OCI-LY3 (cell line): ENCODE measurements at regions not wholly inside any gene's neighbourhood (a gene's known extent, or its start where the extent isn't known, plus 50 kb on each side); places are given as distances from the start of the nearest gene placed in this dataset.

Source experiments
- EZH2phosphoT487 ChIP-seq: fragments of 200-600 bp; shearing (Covaris generic); IDR thresholded peaks from 2 replicates; pipeline ENCODE4 v1.6.1; 2018; ENCODE audit warnings: antibody characterized with exemption, mixed run types, low read depth
- TF ChIP-seq, protein P1 (sequence below): fragments of 200-600, 300-600 bp; sonication (generic); IDR thresholded peaks from 2 replicates; pipeline ENCODE4 v1.5.1; 2014; ENCODE audit warnings: antibody characterized with exemption, low read length, low read depth

DNA sequence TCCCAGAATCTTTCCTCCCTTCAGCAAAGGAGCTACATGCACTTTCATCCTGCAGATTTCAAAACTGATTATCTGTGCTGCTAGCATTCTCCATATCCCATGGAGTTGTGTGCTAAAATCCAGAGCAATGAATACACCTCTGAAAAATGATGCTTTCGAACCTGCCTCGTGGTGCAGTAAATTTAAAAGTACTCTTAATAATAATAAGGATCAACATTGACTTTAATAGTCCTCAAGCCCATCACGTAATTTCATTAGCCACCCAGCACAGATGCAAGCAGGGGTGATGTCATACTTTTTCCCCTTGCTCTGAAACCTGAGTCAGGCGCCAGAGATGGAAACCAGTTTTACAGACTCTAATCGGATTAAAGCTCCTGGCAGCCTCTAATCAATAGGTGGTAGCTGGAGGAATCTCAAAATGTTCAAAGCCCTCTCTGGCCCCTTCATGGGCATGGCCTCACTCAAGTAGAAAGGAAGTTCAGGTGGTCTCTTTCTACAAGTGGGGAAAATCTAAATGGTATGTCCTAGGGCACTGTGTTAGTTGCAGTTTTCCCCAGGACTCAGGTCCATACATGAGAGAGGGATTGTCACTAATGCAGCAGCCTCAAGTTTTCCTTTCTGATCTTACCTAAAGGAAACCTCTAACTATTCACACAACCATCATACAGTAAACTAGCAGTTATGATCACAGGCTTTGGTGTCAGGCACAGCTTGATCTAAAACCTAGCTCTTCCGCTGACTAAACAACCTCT, 221.6 kb upstream of the SLC30A5 start:
- TF ChIP-seq, protein P1, sequence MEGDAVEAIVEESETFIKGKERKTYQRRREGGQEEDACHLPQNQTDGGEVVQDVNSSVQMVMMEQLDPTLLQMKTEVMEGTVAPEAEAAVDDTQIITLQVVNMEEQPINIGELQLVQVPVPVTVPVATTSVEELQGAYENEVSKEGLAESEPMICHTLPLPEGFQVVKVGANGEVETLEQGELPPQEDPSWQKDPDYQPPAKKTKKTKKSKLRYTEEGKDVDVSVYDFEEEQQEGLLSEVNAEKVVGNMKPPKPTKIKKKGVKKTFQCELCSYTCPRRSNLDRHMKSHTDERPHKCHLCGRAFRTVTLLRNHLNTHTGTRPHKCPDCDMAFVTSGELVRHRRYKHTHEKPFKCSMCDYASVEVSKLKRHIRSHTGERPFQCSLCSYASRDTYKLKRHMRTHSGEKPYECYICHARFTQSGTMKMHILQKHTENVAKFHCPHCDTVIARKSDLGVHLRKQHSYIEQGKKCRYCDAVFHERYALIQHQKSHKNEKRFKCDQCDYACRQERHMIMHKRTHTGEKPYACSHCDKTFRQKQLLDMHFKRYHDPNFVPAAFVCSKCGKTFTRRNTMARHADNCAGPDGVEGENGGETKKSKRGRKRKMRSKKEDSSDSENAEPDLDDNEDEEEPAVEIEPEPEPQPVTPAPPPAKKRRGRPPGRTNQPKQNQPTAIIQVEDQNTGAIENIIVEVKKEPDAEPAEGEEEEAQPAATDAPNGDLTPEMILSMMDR, result no peak
- no peak for TF ChIP-seq EZH2phosphoT487
